ENCODE measurements at regions not wholly inside any gene's neighbourhood (a gene's known extent, or its start where the extent isn't known, plus 50 kb on each side); places are given as distances from the start of the nearest gene placed in this dataset.

GRCh38 chr6:78188891-78189290, 536.1 kb downstream of the MEI4 start:
- Histone ChIP-seq H3K9me3 (peaks cover 3% of the 10 kb centered on the region; the same call in 1 of the 2 replicates), H3K9me2 (no peaks in the 10 kb centered on the region), H3K4me1 (ENCODE audit: control insufficient read depth in 1 of 2, insufficient read depth in 2 of 2, low read depth in 1 of 2, low read length in 1 of 2) (no peaks in the 10 kb centered on the region), H3K27ac (ENCODE audit: low read depth in 2 of 2, low read length in 1 of 2) (no peak overlapping the region), H2AFZ (ENCODE audit: low read depth) (no peak overlapping the region), H3K79me2 (ENCODE audit: insufficient read depth) (no peaks in the 10 kb centered on the region), H3K27me3 (ENCODE audit: insufficient read depth) (no peaks in the 10 kb centered on the region), H3K4me3 (ENCODE audit: low read depth in 2 of 2, low read length in 1 of 2) (no peak overlapping the region), H3F3A (replicated peaks; ENCODE audit: insufficient read depth) (no peaks in the 10 kb centered on the region), H4K20me1 (ENCODE audit: insufficient read depth) (no peaks in the 10 kb centered on the region), H3K4me2 (no peak overlapping the region), H3K36me3 (replicated peaks in 1 of 2; ENCODE audit: control insufficient read depth in 1 of 2, insufficient read depth in 2 of 2, low read length in 1 of 2) (no peaks in the 10 kb centered on the region), H3K9ac (no peak overlapping the region)
- TF ChIP-seq RAD21 (IDR thresholded peaks at IDR 0.05; ENCODE audit: low read length): no peak
- TF ChIP-seq POLR2AphosphoS5 (IDR thresholded peaks at IDR 0.05; ENCODE audit: low read depth, low read length): no peak
- TF ChIP-seq NFIC (IDR thresholded peaks at IDR 0.05; ENCODE audit: borderline replicate concordance): no peak
- no peak for TF ChIP-seq GABPA (IDR thresholded peaks at IDR 0.05; ENCODE audit: low read depth)
- no peak for TF ChIP-seq ELF1 (IDR thresholded peaks at IDR 0.05)
- TF ChIP-seq SIN3A (IDR thresholded peaks at IDR 0.05; ENCODE audit: borderline replicate concordance, low read depth, low read length): no peak
- TF ChIP-seq GATA2 (CRISPR knock-in tag; IDR thresholded peaks at IDR 0.05): no peak
- no peak for TF ChIP-seq EP300 (IDR thresholded peaks at IDR 0.05; ENCODE audit: borderline replicate concordance in 1 of 2, low read depth in 1 of 2, low read length in 1 of 2)
- TF ChIP-seq MXI1 (IDR thresholded peaks at IDR 0.05; ENCODE audit: low read depth, low read length): no peak
- TF ChIP-seq SMC3 (IDR thresholded peaks at IDR 0.05; ENCODE audit: low read depth, low read length): no peak
- no peak for TF ChIP-seq YY1 (IDR thresholded peaks at IDR 0.05; ENCODE audit: low read depth)
- no peak for TF ChIP-seq USF2 (IDR thresholded peaks at IDR 0.05; ENCODE audit: borderline replicate concordance, low read depth, low read length)
- TF ChIP-seq MAX (IDR thresholded peaks at IDR 0.05; ENCODE audit: low read depth): no peak
- no peak for TF ChIP-seq CHD2 (IDR thresholded peaks at IDR 0.05; ENCODE audit: low read length, partially characterized antibody)
- no peak for TF ChIP-seq PBX3 (IDR thresholded peaks at IDR 0.05)
- TF ChIP-seq RFX5 (IDR thresholded peaks at IDR 0.05; ENCODE audit: low read length): no peak
- no peak for TF ChIP-seq CTCF (IDR thresholded peaks at IDR 0.05)
- POLR2A ChIA-PET: no interaction called here
- CTCF ChIA-PET: no interaction called here
- WGBS (ENCODE audit: low lambda C conversion rate): 4% methylated on average over 2 of the region's 2 CpGs
- DNase-seq: no peak
